GM18867 (cell line): ENCODE measurements at regions not wholly inside any gene's neighbourhood (a gene's known extent, or its start where the extent isn't known, plus 50 kb on each side); places are given as distances from the start of the nearest gene placed in this dataset.
"Not testable (repeated sequence)": the region's sequence is repeated elsewhere in the genome, so short reads cannot be mapped to it uniquely, and the experiment has no call there.

ENCODE experiments used
- ATAC-seq: cut with Tn5 transposase; IDR thresholded peaks from one replicate; pipeline ENCODE4 v1.9.1; 2021; ENCODE audit warnings: mild to moderate bottlenecking, moderate library complexity; ENCODE audit not compliant: unreplicated experiment

DNA sequence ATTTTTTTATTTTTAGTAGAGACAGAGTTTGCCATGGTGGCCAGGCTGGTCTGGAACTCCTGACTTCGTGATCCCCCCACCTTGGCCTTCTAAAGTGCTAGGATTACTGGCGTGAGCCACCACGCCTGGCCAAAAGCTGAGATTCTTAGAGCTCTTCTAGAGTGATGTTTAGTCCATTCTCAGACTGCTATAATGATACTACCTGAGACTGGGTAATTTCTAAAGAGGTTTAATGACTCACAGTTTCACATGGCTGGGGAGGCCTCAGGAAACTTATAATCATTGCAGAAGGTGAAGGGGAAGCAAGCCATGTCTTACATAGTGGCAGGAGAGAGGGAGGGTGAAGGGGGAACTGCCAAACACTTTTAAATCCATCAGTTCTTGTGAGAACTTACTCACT, 1804.9 kb upstream of the LRRTM1 start:
- ATAC-seq = no peak

DNA sequence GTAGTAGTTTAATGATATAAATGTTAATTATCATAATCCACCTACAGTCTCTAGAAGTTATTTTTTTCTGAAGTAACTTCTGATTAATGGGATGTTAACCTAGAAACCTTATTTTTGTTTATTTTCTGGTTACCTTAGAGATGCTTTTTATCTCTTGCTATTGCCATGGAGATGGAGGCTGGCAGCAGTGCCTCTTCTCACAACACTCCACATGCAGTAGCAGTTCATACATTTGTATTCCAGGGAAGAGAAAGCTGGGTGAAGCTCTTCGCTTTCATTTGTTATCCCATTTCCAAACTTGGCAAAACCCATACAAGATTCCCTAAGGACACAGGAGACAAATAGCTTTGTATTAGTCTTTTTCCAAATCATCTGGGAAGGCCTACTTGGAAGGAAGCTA, 1794.1 kb upstream of the LRRTM1 start:
- no peak for ATAC-seq

DNA sequence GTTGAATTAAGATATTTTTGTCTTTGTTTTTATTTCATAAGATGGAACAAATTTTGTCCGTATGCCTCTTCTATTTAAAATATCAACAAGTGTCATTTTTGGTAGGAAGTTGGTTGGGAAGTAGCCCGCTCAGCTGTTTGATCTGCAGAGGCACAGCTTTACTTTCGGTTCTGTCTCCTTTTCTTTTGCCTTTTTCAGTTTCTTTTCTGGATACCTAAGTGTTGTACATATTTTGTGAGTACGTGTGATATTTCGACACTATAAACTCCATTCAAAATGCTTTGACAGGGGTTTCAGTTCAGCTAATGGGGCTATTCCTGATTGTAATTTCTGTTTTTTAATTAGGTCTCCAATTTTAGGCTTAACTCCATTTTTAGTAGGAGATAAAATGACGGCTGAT, 1785.0 kb upstream of the LRRTM1 start:
- ATAC-seq = no peak

DNA sequence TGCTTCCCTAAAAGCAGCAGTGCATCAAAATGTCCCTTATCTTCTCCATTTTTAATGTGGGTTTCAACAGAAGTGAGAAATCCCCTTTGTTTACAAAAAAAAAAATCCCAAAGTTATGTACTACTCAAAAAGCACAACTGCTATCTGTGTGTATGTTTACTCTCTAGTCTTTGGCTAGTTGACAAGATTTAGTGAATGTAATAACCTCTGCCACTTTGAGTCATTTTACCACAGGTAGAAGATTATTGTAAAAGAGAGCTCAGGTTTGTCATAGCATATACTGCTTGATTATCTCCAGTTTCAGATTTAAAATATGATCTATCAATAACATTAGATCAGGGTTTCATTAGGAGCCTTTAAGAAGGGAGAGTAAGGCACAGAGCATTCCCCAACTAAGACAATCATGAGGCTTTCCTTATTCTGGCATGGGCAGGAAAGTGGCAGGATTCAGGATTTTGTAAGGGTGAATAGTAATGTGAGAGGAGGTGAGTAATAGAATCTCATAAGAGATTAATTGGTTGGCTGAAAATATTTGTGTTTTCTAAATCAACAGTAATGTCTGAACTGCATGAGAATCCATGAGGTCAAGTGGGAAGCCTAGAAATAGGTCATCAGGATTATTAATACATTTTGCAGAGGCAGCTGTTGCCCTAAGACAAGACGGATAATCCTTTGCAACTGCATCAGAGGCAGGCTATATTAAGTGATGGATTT, 1780.3 kb upstream of the LRRTM1 start:
- no peak for ATAC-seq

GRCh38 chr2:82075875-82076274, 1771.3 kb upstream of the LRRTM1 start:
- no peak for ATAC-seq

DNA sequence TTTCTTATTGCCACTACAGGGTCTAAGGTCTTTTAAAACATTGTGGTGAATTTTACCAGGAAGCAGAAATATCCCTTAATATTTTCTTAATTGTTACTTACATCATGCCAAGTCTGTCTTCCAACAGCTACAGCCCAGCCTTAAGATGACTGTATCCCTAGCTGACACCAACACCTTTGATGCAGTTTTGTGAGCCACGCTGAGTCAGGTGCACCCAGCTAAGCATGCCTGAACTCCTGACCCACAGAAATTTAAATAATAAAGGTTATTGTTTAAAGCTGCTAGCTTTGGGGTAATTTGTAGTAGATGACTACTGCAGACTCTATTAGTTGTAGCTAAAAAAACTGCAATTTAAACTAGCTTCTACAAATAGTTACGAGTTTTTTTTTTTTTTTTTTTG, 1757.9 kb upstream of the LRRTM1 start:
- ATAC-seq = no peak

GRCh38 chr2:82055846-82056245, 1751.3 kb upstream of the LRRTM1 start:
- ATAC-seq = no peak

GRCh38 chr2:82043867-82044266, 1739.3 kb upstream of the LRRTM1 start:
- ATAC-seq = no peak

- no peak for ATAC-seq
Observed at GRCh38 chr2:82027921-82028615, 1723.5 kb upstream of the LRRTM1 start.

DNA sequence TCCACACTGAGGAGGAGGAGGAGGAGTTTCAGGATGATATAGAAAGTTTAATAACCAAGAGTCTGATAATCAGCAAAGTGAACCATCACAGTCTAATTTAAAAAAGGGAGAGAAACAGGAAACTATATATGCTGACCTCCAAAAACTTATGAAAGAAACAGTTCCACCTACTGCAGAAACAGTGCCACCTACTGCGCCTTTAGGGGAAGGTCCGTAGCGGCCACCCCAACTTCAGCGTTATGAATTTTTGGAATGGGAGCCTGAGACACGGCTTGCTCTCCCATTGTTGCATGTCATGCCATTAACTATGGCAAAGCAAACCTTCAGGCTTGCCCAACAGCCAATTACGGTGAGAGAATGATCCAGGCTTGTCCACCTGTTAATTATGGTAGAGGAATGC, 1719.2 kb upstream of the LRRTM1 start:
- no peak for ATAC-seq

DNA sequence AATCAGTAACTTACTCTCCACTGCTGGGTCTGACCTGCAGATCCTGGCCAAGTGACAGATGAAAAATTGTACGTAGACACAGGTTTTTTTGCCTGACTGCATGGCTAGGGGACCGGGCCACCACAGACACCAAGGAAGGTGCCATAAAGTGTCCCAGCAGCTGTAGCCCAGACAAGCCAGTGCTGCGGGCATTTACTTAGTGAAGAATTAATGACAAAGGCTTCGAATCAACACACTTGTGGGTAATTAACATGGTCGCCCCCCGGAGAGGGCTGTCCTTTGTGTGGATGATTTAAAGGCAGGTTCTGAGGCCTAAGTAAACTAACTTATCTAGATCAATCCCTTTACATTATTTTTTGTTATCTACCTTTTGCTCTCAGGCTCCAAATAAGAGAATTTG, 1709.1 kb upstream of the LRRTM1 start:
- ATAC-seq = no peak

- no peak for ATAC-seq
Observed at GRCh38 chr2:82007071-82007664, 1702.6 kb upstream of the LRRTM1 start.

GRCh38 chr2:82005889-82006288, 1701.3 kb upstream of the LRRTM1 start:
- not testable (repeated sequence) for ATAC-seq

DNA sequence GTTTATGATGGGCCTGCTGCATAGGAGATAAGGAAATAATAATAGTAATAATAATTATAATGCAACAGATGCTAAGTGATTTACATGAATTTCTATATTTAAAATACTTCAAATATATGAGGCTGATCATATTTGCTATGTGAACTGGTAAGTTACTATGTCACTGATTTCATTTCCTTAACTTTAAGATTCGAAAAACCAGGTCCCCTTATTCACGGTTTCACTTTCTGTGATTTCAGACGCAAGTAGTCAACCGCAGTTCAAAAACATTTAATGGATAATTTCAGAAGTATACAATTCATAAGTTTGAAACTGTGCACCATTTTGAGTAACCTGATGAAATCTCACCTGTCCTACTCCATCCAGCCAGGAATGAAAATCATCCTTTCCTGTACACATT, 1697.1 kb upstream of the LRRTM1 start:
- ATAC-seq = no peak

- no peak for ATAC-seq
Observed at GRCh38 chr2:82000606-82001005, 1696.1 kb upstream of the LRRTM1 start.

DNA sequence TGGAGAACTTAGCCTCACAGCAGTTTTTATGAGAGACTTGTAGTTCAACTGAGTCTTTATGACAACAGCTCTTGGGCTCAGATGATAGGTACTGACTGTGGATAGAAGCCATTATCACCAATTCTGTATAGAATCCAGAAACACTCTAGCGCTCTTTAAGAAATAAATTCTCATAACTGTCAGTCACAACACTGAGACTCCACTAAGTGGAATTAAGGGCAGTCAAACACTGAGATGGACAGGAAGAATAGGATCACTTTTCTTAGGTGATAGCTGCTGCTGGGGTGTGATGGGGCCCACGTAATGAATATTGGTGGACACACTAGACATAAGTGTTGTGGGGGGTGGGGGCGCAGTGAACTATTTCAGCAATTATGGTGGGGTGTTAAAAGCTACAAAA, 1691.8 kb upstream of the LRRTM1 start:
- ATAC-seq = no peak

DNA sequence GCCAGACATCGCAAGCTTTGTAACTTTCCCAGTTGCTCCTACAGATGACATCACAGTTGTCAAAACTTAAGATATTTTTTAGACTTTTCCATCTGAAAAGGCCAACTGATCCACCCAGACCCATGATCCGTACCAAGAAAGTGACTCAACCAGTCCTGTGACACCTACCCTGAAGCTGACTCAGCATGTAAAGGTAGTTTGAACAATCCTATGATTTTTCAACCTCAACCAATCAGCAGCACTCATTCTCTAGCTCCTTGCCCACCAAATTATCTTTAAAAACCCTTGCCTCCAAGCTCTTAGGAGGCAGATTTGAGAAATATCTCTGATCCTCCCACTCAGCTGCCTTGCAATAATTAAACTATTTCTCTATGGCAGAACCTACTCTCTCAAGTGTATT, 1686.7 kb upstream of the LRRTM1 start:
- ATAC-seq = no peak

- ATAC-seq = no peak
Observed at GRCh38 chr2:81987370-81987769, 1682.8 kb upstream of the LRRTM1 start.

GRCh38 chr2:81984969-81985637, 1680.6 kb upstream of the LRRTM1 start:
- no peak for ATAC-seq

DNA sequence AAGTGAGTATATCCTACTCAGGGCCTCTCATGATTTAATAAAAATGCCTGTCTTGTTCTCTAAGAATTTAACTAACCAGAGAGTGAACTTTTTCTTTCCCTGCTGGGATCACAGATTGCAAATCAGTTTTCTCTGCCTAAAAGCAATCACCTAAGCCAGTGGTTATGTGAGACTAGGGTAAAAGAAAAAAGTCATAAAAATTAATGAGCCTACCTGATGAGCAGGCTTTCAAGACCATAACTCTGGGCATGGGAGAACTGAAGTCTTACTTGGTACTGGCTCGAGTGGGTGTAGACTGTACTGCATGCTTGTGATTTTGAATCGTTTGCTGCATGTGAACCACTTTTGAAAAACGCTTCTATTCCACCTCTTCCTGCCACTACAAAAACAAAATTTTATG, 1677.0 kb upstream of the LRRTM1 start:
- ATAC-seq = no peak

DNA sequence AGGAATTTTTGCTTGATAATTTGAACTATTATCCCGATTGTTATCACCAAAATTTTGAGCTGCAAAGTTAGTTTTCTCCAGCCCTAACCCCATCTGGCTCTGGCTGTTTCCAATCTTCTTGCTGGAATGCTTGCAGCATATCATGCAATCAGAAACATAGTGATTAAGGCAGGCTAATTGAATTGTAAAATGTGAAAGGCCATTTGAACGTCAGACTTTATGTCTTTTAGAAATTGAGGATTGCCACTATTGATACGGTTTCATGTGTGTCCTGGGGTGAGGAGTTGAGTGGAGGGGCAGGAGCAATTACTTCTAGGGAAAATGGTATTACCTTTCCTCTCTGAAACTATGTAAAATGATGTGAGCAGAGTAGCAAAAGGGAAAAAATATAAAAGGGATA, 1674.5 kb upstream of the LRRTM1 start:
- ATAC-seq = no peak

GRCh38 chr2:81976998-81977397, 1672.4 kb upstream of the LRRTM1 start:
- ATAC-seq = no peak
